Stimulated activated effector memory CD8-positive, alpha-beta T cell treated with anti-CD3 and anti-CD28 coated beads, Interleukin-12 subunit alpha, Interleukin-12 subunit beta, amount 100 ng/mL, for 72 hours (primary cell): ENCODE measurements at regions not wholly inside any gene's neighbourhood (a gene's known extent, or its start where the extent isn't known, plus 50 kb on each side); places are given as distances from the start of the nearest gene placed in this dataset.
A peak's percentile ranks its signal among the peaks of the same experiment; 100 is the strongest.

ENCODE experiments used
- ATAC-seq: fragments of 150-1000 bp; cut with Tn5 transposase; 2 replicates; pipeline ENCODE4 v1.10.0; 2021
- DNase-seq, 2 donors: peaks; one replicate each; pipeline ENCODE4 v3.0.0; 2021 to 2022; ENCODE audit warnings: low spot score in 2 of 2
- H3K27ac Mint-ChIP-seq: one replicate; pipeline ENCODE4 v1.8.0; 2022; ENCODE audit warnings: mild to moderate bottlenecking, mixed read lengths
- H3K36me3 Mint-ChIP-seq: one replicate; pipeline ENCODE4 v1.8.0; 2022; ENCODE audit warnings: mild to moderate bottlenecking, mixed read lengths
- H3K4me1 Mint-ChIP-seq: one replicate; pipeline ENCODE4 v1.8.0; 2022; ENCODE audit warnings: mixed read lengths
- H3K4me3 Mint-ChIP-seq: one replicate; pipeline ENCODE4 v1.8.0; 2022; ENCODE audit warnings: mild to moderate bottlenecking, mixed read lengths
- H3K9me3 Mint-ChIP-seq: one replicate; pipeline ENCODE4 v1.8.0; 2022; ENCODE audit warnings: mixed read lengths

DNA sequence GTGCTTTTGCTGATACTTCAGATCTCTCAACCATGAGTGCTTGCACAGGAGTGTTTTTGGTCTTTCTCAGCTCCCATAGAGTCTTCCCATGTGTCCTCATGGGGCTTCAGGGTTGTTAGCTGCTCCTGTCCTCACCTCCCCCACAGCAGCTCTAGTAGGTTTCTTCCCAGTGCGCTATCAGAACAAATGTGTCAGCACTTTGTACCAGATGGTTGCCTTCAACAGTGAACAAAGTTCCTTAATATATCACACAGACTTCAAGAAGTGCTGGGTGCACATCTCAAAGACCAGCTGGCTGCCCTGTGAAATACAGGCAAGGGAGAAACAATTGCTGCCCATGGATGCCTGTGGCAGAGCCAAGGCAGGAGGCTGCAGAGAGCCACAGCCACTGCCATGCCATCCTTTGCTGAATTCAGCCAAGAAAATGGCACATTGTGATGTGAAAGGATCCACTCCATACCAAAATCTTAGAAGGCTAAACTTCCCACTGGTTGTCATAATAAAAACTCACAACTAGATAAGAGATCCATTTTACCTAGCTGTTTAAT lies 471.3 kb downstream of the C6orf118 start:
- ATAC-seq, result no peak

GRCh38 chr6:164836486-164836885 lies 472.9 kb downstream of the C6orf118 start:
- Mint-ChIP-seq H3K27ac (no peak overlapping the region), H3K4me3 (no peak overlapping the region), H3K9me3 (peaks cover 10% of the 10 kb centered on the region), H3K4me1 (no peaks in the 10 kb centered on the region), H3K36me3 (no peaks in the 10 kb centered on the region)
- DNase-seq (no peak), ATAC-seq (no peak)

More for the DNA sequence above, 471.3 kb downstream of the C6orf118 start:
- H3K36me3 Mint-ChIP-seq, result no peaks in the 10 kb centered on the region
- H3K4me1 Mint-ChIP-seq, result no peaks in the 10 kb centered on the region
- peaks cover 10% of the 10 kb centered on the region for H3K9me3 Mint-ChIP-seq
- H3K27ac Mint-ChIP-seq, result no peak overlapping the region
- no peak overlapping the region for H3K4me3 Mint-ChIP-seq
- no peak for DNase-seq

GRCh38 chr6:164832410-164832809 lies 477.0 kb downstream of the C6orf118 start:
- no peak overlapping the region for H3K4me3 Mint-ChIP-seq
- ATAC-seq (no peak), DNase-seq (no peak)
- no peaks in the 10 kb centered on the region for H3K4me1 Mint-ChIP-seq
- no peaks in the 10 kb centered on the region for H3K36me3 Mint-ChIP-seq
- no peak overlapping the region for H3K27ac Mint-ChIP-seq
- H3K9me3 Mint-ChIP-seq, result peaks cover 13% of the 10 kb centered on the region

DNA sequence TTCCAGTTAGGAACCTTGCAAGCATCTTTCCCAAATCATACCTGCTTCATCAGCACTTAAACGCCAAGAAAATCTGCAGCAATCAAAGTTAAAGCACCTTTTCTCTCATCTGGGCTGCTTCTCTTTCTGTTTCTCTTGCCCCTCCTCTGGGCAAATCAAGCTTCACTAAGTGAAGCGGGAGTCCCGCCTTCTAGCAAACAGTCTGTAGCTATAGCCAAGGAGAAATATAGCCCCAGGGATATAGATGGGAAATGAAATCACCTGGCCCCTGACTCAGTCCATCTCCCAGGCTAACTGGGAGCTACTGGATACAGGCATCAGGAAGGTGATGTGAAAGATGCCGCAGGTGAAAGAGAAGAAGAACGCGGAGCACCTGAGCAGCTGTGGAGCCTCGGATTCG lies 481.9 kb downstream of the C6orf118 start:
- no peak for ATAC-seq
- Mint-ChIP-seq H3K36me3 (no peaks in the 10 kb centered on the region), H3K4me1 (no peaks in the 10 kb centered on the region), H3K9me3 (peaks cover 12% of the 10 kb centered on the region), H3K27ac (no peak overlapping the region), H3K4me3 (no peak overlapping the region)
- DNase-seq, result no peak

DNA sequence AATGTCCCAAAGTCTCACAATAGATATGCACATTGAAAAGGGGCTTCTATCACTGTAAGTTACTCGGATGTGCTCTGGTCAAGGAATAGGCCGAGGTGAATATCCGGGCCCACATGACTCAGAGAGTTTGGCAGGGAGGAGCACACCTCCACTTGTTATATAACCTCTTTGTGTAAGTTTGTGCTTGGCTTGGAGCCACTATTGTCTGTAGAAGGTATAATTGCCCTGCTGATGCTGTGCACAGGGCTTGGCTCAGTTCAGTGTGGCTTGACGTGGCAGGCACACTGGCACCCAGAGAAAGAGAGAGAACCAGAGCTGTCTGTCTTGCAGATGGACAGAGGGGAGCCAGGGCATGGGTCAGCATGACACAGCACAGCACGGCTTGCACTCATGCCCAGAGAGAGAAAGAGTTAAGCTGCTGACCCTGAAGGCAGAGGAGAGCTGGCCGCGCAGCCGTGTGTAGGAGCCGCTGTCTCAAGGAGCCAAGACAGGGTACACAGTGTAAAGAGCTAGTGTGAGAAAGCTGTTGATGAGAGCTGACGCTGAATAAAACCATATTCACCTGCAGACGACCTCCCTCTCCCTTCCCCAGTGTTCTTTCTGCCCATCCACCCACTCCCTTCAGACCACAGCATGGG lies 482.5 kb downstream of the C6orf118 start:
- ATAC-seq, result peak; percentile 13
- H3K36me3 Mint-ChIP-seq, result no peaks in the 10 kb centered on the region
- no peaks in the 10 kb centered on the region for H3K4me1 Mint-ChIP-seq
- H3K4me3 Mint-ChIP-seq, result no peak overlapping the region
- H3K27ac Mint-ChIP-seq, result no peak overlapping the region
- H3K9me3 Mint-ChIP-seq, result peaks cover 14% of the 10 kb centered on the region
- no peak for DNase-seq

GRCh38 chr6:164825386-164825785 lies 484.0 kb downstream of the C6orf118 start:
- H3K27ac Mint-ChIP-seq, result no peak overlapping the region
- no peak for DNase-seq
- ATAC-seq, result no peak
- H3K4me3 Mint-ChIP-seq, result no peak overlapping the region
- no peaks in the 10 kb centered on the region for H3K36me3 Mint-ChIP-seq
- H3K4me1 Mint-ChIP-seq, result no peaks in the 10 kb centered on the region
- peaks cover 16% of the 10 kb centered on the region for H3K9me3 Mint-ChIP-seq

- no peaks in the 10 kb centered on the region for H3K36me3 Mint-ChIP-seq
- H3K4me3 Mint-ChIP-seq, result no peak overlapping the region
- H3K4me1 Mint-ChIP-seq, result no peaks in the 10 kb centered on the region
- H3K27ac Mint-ChIP-seq, result no peak overlapping the region
- ATAC-seq (no peak), DNase-seq (no peak)
- H3K9me3 Mint-ChIP-seq, result peaks cover 14% of the 10 kb centered on the region
Measured at GRCh38 chr6:164817662-164818061, 491.7 kb downstream of the C6orf118 start.

DNA sequence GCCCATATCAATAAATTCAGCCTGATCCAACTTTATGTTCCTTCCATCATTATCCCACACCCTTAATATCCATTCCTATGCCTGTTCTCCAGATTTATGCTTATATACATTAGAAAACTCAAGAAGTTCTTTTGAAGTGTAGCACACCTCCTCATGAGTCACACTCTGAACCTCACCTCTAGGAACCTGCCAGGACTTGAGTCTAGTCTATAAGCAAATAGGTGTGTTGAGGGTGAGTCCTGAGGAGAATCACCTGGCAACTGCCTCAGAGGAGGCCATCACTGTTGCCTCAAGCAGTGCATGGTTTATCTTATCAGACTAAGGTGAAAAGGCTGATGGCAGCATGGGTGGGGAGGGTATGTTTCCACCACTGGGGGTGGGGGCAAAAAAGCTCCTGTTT lies 496.7 kb downstream of the C6orf118 start:
- DNase-seq (no peak), ATAC-seq (no peak)
- peaks cover 9% of the 10 kb centered on the region for H3K9me3 Mint-ChIP-seq
- H3K27ac Mint-ChIP-seq, result no peak overlapping the region
- H3K4me1 Mint-ChIP-seq, result no peaks in the 10 kb centered on the region
- H3K4me3 Mint-ChIP-seq, result no peak overlapping the region
- no peaks in the 10 kb centered on the region for H3K36me3 Mint-ChIP-seq

DNA sequence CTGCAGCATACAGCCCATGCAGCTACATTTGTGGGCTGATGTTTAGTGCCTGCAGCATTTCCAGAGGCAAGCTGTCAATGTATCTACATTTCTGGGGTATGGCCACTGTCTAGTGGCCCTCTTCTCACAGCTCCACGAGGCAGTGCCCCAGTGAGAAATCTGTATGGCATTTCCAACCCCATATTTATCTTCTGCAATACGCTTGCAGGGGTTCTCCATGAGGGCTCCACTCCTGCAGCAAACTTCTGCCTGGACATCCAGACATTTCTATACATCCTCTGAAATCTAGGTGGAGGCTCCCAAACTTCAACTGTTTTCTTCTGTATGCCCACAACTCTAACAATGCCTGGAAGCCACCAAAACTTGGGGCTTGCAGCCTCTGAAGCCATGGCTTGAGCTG lies 502.3 kb downstream of the C6orf118 start:
- H3K4me1 Mint-ChIP-seq, result no peaks in the 10 kb centered on the region
- H3K27ac Mint-ChIP-seq, result no peak overlapping the region
- no peak for DNase-seq
- H3K9me3 Mint-ChIP-seq, result peaks cover 7% of the 10 kb centered on the region
- H3K36me3 Mint-ChIP-seq, result no peaks in the 10 kb centered on the region
- H3K4me3 Mint-ChIP-seq, result no peak overlapping the region
- ATAC-seq, result no peak

GRCh38 chr6:164795056-164795815 lies 514.2 kb downstream of the C6orf118 start:
- Mint-ChIP-seq H3K4me1 (no peaks in the 10 kb centered on the region), H3K27ac (no peak overlapping the region), H3K4me3 (no peak overlapping the region), H3K9me3 (peaks cover 13% of the 10 kb centered on the region), H3K36me3 (no peaks in the 10 kb centered on the region)
- DNase-seq (no peak), ATAC-seq (no peak)

GRCh38 chr6:164792666-164793065 lies 516.7 kb downstream of the C6orf118 start:
- H3K9me3 Mint-ChIP-seq, result peaks cover 13% of the 10 kb centered on the region
- ATAC-seq, result no peak
- H3K4me1 Mint-ChIP-seq, result no peaks in the 10 kb centered on the region
- no peaks in the 10 kb centered on the region for H3K36me3 Mint-ChIP-seq
- H3K27ac Mint-ChIP-seq, result no peak overlapping the region
- DNase-seq, result no peak
- H3K4me3 Mint-ChIP-seq, result no peak overlapping the region

GRCh38 chr6:164791498-164791897 lies 517.9 kb downstream of the C6orf118 start:
- H3K27ac Mint-ChIP-seq, result no peak overlapping the region
- H3K4me3 Mint-ChIP-seq, result no peak overlapping the region
- peaks cover 9% of the 10 kb centered on the region for H3K9me3 Mint-ChIP-seq
- no peaks in the 10 kb centered on the region for H3K36me3 Mint-ChIP-seq
- H3K4me1 Mint-ChIP-seq, result no peaks in the 10 kb centered on the region
- ATAC-seq, result no peak
- no peak for DNase-seq

DNA sequence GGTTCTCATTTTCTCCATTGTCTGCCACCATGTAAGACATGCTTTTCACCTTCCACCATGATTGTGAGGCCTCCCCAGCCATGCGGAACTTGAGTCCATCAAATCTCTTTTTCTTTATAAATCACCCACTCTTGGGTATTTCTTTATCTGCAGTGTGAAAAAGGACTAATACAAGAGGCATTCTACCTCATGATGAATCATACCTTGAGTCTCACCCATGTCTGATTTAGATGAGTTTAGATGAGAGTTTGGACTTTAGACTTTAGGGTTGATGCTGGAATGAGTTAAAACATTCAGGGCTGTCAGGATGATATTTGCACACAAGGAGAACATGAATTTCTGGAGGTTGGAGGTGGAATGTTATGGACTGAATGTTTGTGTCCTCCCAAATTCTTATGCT lies 545.6 kb downstream of the C6orf118 start:
- peaks cover 10% of the 10 kb centered on the region for H3K9me3 Mint-ChIP-seq
- ATAC-seq, result no peak
- H3K36me3 Mint-ChIP-seq, result no peaks in the 10 kb centered on the region
- no peak overlapping the region for H3K27ac Mint-ChIP-seq
- no peaks in the 10 kb centered on the region for H3K4me1 Mint-ChIP-seq
- DNase-seq, result no peak
- H3K4me3 Mint-ChIP-seq, result no peak overlapping the region

GRCh38 chr6:164757451-164757850 lies 552.0 kb downstream of the C6orf118 start:
- no peaks in the 10 kb centered on the region for H3K36me3 Mint-ChIP-seq
- no peaks in the 10 kb centered on the region for H3K4me1 Mint-ChIP-seq
- H3K4me3 Mint-ChIP-seq, result no peak overlapping the region
- no peak for ATAC-seq
- H3K27ac Mint-ChIP-seq, result no peak overlapping the region
- H3K9me3 Mint-ChIP-seq, result peaks cover 12% of the 10 kb centered on the region
- no peak for DNase-seq

- Mint-ChIP-seq H3K4me1 (no peaks in the 10 kb centered on the region), H3K9me3 (peaks cover 12% of the 10 kb centered on the region), H3K4me3 (no peak overlapping the region), H3K27ac (no peak overlapping the region), H3K36me3 (no peaks in the 10 kb centered on the region)
- no peak for ATAC-seq
- no peak for DNase-seq
Measured at GRCh38 chr6:164756723-164757122, 552.7 kb downstream of the C6orf118 start.

GRCh38 chr6:164756142-164756541 lies 553.3 kb downstream of the C6orf118 start:
- Mint-ChIP-seq H3K36me3 (no peaks in the 10 kb centered on the region), H3K27ac (no peak overlapping the region), H3K4me1 (no peaks in the 10 kb centered on the region), H3K4me3 (no peak overlapping the region), H3K9me3 (peaks cover 12% of the 10 kb centered on the region)
- DNase-seq, result no peak
- ATAC-seq, result no peak
